HFF-Myc (cell line): ENCODE measurements at regions not wholly inside any gene's neighbourhood (a gene's known extent, or its start where the extent isn't known, plus 50 kb on each side); places are given as distances from the start of the nearest gene placed in this dataset.
A peak's percentile ranks its signal among the peaks of the same experiment; 100 is the strongest.

Experiments
- DNase-seq: peaks from one replicate; pipeline ENCODE4 v3.0.0-alpha.2; 2011; ENCODE audit warnings: low read depth; ENCODE audit errors: extremely low read depth
- H3K4me3 ChIP-seq: replicated peaks from 2 replicates; pipeline ENCODE4 v1.5.1; 2011; ENCODE audit warnings: low read depth, mild to moderate bottlenecking, control low read depth, low read length
- TF ChIP-seq, protein P1 (sequence below): IDR thresholded peaks from 2 replicates; pipeline ENCODE4 v1.5.1; 2012; ENCODE audit warnings: mild to moderate bottlenecking, low read depth, low read length, control low read depth; ENCODE audit errors: missing control alignments

- TF ChIP-seq, protein P1, sequence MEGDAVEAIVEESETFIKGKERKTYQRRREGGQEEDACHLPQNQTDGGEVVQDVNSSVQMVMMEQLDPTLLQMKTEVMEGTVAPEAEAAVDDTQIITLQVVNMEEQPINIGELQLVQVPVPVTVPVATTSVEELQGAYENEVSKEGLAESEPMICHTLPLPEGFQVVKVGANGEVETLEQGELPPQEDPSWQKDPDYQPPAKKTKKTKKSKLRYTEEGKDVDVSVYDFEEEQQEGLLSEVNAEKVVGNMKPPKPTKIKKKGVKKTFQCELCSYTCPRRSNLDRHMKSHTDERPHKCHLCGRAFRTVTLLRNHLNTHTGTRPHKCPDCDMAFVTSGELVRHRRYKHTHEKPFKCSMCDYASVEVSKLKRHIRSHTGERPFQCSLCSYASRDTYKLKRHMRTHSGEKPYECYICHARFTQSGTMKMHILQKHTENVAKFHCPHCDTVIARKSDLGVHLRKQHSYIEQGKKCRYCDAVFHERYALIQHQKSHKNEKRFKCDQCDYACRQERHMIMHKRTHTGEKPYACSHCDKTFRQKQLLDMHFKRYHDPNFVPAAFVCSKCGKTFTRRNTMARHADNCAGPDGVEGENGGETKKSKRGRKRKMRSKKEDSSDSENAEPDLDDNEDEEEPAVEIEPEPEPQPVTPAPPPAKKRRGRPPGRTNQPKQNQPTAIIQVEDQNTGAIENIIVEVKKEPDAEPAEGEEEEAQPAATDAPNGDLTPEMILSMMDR = no peak
- no peak overlapping the region for H3K4me3 ChIP-seq
- DNase-seq = no peak
Measured at GRCh38 chr14:84361476-84361875, 1168.5 kb upstream of the FLRT2 start.

DNA sequence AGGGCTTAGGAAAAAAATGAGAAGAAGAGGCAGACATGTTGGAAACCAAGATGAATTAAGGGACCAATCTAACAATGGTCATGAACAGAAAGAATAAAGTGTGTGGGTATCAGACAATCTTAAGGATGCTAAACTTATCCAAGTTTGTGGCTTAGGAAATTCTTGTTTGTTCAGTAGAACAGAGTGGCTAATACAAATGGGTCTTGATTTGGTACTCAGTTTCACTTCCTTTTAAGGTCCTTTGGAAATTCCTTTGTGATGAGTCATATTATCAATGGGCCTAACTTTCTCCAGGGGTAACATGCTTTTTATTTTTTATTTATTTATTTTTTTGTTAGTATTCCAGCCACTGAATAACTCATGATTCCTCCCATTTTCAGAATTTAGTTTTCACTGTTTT, 1154.7 kb upstream of the FLRT2 start:
- DNase-seq = peak; percentile 0
- TF ChIP-seq, protein P1 = no peak
- no peak overlapping the region for H3K4me3 ChIP-seq

DNA sequence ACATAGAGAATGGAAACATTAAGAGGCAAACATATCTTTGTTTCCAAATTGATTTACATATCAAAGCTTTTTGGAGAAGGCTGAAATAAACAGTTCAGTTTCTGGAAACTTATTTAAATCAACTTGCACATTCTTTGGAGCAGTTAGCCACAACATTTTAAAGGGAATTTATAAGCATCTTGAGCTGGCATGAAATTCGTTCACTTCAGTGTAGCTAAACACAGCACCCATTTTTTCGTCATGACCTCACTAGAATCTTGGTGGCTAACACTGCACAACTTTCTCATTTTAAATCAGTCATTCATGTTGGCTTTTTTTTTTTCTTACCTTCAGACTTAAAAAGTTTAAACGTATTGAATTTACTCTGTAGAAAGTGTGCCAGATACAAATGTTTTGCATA, 1139.9 kb upstream of the FLRT2 start:
- TF ChIP-seq, protein P1 = no peak
- H3K4me3 ChIP-seq = no peak overlapping the region
- no peak for DNase-seq

GRCh38 chr14:84397631-84398030, 1132.3 kb upstream of the FLRT2 start:
- DNase-seq = no peak
- TF ChIP-seq, protein P1 = no peak
- no peak overlapping the region for H3K4me3 ChIP-seq

DNA sequence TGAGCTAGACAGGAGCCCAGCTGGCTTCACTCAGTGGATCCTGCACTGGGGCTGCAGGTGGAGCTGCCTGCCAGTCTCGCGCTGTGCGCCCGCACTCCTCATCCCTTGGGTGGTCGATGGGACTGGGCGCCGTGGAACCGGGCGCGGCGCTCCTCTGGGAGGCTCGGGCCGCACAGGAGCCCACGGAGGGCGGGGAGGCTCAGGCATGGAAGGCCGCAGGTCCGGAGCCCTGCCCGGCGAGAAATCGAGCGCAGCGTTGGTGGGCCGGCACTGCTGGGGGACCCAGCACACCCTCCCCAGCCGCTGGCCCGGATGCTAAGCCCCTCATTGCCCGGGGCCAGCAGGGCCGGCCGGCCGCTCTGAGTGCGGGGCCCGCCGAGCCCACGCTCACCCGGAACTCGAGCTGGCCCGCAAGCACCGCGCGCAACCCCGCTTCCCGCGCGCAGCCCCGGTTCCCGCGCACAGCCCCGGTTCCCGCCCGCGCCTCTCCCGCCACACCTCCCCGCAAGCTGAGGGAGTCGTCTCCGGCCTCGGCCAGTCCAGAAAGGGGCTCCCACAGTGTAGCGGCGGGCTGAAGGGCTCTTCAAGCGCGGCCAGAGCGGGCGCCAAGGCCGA, 1130.5 kb upstream of the FLRT2 start:
- TF ChIP-seq, protein P1 = no peak

DNA sequence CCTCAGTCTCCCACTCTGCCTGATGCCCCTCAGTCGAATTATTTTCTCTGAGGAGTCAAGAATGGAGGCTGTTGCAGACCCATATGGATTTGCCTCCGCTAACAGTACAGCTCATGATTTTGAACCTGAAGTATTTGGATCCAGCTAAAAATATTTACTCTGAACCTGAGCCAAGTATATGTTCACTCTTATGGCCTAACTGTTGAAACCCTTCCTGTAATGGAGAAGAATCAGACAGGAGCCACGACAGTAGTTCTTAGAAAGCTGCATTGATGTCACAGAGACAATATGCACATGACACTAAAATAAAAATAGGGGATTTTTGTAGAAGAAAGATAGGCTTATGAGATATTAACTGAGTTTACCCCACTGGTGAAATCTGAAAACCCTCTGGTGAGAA, 1128.3 kb upstream of the FLRT2 start:
- TF ChIP-seq, protein P1 = no peak
- no peak overlapping the region for H3K4me3 ChIP-seq
- no peak for DNase-seq

More for the DNA sequence above, 1130.5 kb upstream of the FLRT2 start:
- no peak for DNase-seq
- H3K4me3 ChIP-seq = no peak overlapping the region

DNA sequence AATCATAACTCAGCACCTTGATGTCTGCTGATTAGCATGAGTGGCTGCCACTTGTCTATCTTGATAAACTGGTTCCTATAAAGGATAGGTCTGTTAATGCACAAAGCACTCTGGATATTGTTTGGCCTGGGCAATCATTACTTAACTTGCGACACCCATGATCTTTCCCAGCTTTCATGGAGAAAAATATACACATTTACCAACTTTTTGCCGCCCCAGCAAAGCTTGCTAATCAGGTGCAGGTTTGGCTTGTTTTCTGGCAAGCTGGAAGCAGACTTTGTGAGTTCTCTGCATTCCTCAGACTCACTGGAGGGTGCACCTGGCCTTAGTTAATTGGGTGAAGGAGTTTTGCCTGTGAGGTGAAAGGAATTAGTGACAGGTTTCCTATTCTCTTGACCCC, 1126.4 kb upstream of the FLRT2 start:
- H3K4me3 ChIP-seq = no peak overlapping the region
- TF ChIP-seq, protein P1 = no peak
- no peak for DNase-seq
